Coronary artery (tissue), 2 donors: ENCODE measurements at regions not wholly inside any gene's neighbourhood (a gene's known extent, or its start where the extent isn't known, plus 50 kb on each side); places are given as distances from the start of the nearest gene placed in this dataset.

Source experiments
- DNase-seq: peaks from one replicate; pipeline ENCODE4 v3.0.0-alpha.2; 2017; ENCODE audit warnings: low spot score
- H3K27ac ChIP-seq, 2 donors: fragments of 200-600 bp; sonication (generic); one replicate each; pipeline ENCODE4 v1.5.1; 2016 to 2019
- H3K4me3 ChIP-seq: fragments of 200-600 bp; sonication (generic); 2 replicates; pipeline ENCODE4 v1.5.1; 2016; ENCODE audit warnings: mild to moderate bottlenecking, moderate library complexity
- CTCF ChIP-seq: fragments of 200-600 bp; sonication (generic); IDR thresholded peaks from one replicate; pipeline ENCODE4 v1.5.1; 2019; ENCODE audit warnings: antibody characterized with exemption

GRCh38 chr12:11534064-11534463, 115.4 kb upstream of the ETV6 start:
- no peak for TF ChIP-seq CTCF
- no peak for DNase-seq

GRCh38 chr12:11535127-11535526, 114.3 kb upstream of the ETV6 start:
- H3K27ac ChIP-seq = no peak overlapping the region
- no peak for TF ChIP-seq CTCF
- no peak for DNase-seq
- H3K4me3 ChIP-seq = no peak overlapping the region

More at GRCh38 chr12:11534064-11534463, 115.4 kb upstream of the ETV6 start:
- H3K4me3 ChIP-seq = no peak overlapping the region
- no peak overlapping the region for H3K27ac ChIP-seq

GRCh38 chr12:11539156-11539555, 110.3 kb upstream of the ETV6 start:
- H3K27ac ChIP-seq = no peak overlapping the region
- no peak for DNase-seq
- TF ChIP-seq CTCF = no peak
- H3K4me3 ChIP-seq = no peak overlapping the region

- Histone ChIP-seq H3K4me3 (no peak overlapping the region), H3K27ac (no peak overlapping the region)
- no peak for TF ChIP-seq CTCF
- no peak for DNase-seq
These were observed 109.3 kb upstream of the ETV6 start for GRCh38 chr12:11540156-11540555.

- DNase-seq = no peak
- TF ChIP-seq CTCF = no peak
- no peak overlapping the region for H3K4me3 ChIP-seq
- H3K27ac ChIP-seq = no peak overlapping the region
These were observed 108.7 kb upstream of the ETV6 start for GRCh38 chr12:11540615-11541310.

- Histone ChIP-seq H3K27ac (no peak overlapping the region), H3K4me3 (no peak overlapping the region)
- no peak for TF ChIP-seq CTCF
- DNase-seq = no peak
These were observed 106.9 kb upstream of the ETV6 start for GRCh38 chr12:11542599-11542998.

- Histone ChIP-seq H3K4me3 (no peak overlapping the region), H3K27ac (no peak overlapping the region)
- DNase-seq = no peak
- TF ChIP-seq CTCF = no peak
These were observed 105.9 kb upstream of the ETV6 start for GRCh38 chr12:11543457-11544158.
